H9 (cell line): ENCODE measurements at regions not wholly inside any gene's neighbourhood (a gene's known extent, or its start where the extent isn't known, plus 50 kb on each side); places are given as distances from the start of the nearest gene placed in this dataset.

Experiments
- DNase-seq: peaks from one replicate; pipeline ENCODE4 v3.0.0-alpha.2; 2017
- H2AFZ ChIP-seq: one replicate; pipeline ENCODE4 v1.6.1; 2013; ENCODE audit warnings: mild to moderate bottlenecking, low read length, control low read depth, moderate library complexity
- H2AK5ac ChIP-seq: 2 replicates; pipeline ENCODE4 v1.6.1; 2013; ENCODE audit warnings: low read length, control low read depth, mixed read lengths; ENCODE audit not compliant: insufficient read length
- H2BK120ac ChIP-seq: one replicate; pipeline ENCODE4 v1.6.1; 2013; ENCODE audit warnings: low read depth, mild to moderate bottlenecking, low read length, control low read depth, inconsistent platforms; ENCODE audit not compliant: poor library complexity, severe bottlenecking
- H2BK12ac ChIP-seq: 2 replicates; pipeline ENCODE4 v1.6.1; 2013; ENCODE audit warnings: low read length, control low read depth, mixed read lengths, low read depth; ENCODE audit not compliant: insufficient read length
- H2BK15ac ChIP-seq: 2 replicates; pipeline ENCODE4 v1.6.1; 2013; ENCODE audit warnings: low read depth, low read length, control low read depth
- H2BK20ac ChIP-seq: one replicate; pipeline ENCODE4 v1.6.1; 2013; ENCODE audit warnings: low read depth, mild to moderate bottlenecking, low read length, control low read depth, inconsistent platforms; ENCODE audit not compliant: poor library complexity, severe bottlenecking
- H2BK5ac ChIP-seq: 2 replicates; pipeline ENCODE4 v1.6.1; 2013; ENCODE audit warnings: low read length, control low read depth, mixed read lengths; ENCODE audit not compliant: insufficient read length
- H3K14ac ChIP-seq: 2 replicates; pipeline ENCODE4 v1.6.1; 2013; ENCODE audit warnings: low read length, control low read depth; ENCODE audit not compliant: insufficient read depth
- H3K18ac ChIP-seq: 2 replicates; pipeline ENCODE4 v1.6.1; 2013; ENCODE audit warnings: low read depth, mild to moderate bottlenecking, mixed read lengths, low read length, control low read depth; ENCODE audit not compliant: insufficient read length
- H3K23ac ChIP-seq: 2 replicates; pipeline ENCODE4 v1.6.1; 2013; ENCODE audit warnings: low read length, control low read depth, mixed read lengths, low read depth; ENCODE audit not compliant: insufficient read length
- H3K23me2 ChIP-seq: 2 replicates; pipeline ENCODE4 v1.6.1; 2013; ENCODE audit warnings: low read depth, mild to moderate bottlenecking, mixed read lengths, low read length, control low read depth; ENCODE audit not compliant: insufficient read length, poor library complexity, severe bottlenecking
- H3K27ac ChIP-seq: 2 replicates; pipeline ENCODE4 v1.5.1; 2013; ENCODE audit warnings: low read length, control low read depth, mixed read lengths, low read depth; ENCODE audit not compliant: insufficient read length
- H3K27me3 ChIP-seq: 2 replicates; pipeline ENCODE4 v1.6.1; 2013; ENCODE audit warnings: low read length, control low read depth, inconsistent platforms; ENCODE audit not compliant: insufficient read depth
- H3K4ac ChIP-seq: 2 replicates; pipeline ENCODE4 v1.6.1; 2013; ENCODE audit warnings: low read depth, mild to moderate bottlenecking, control low read depth, inconsistent platforms, low read length, moderate library complexity
- H3K4me1 ChIP-seq: 2 replicates; pipeline ENCODE4 v1.6.1; 2013; ENCODE audit warnings: low read length, control low read depth, inconsistent platforms; ENCODE audit not compliant: insufficient read depth
- H3K4me2 ChIP-seq: 2 replicates; pipeline ENCODE4 v1.6.1; 2013; ENCODE audit warnings: low read length, control low read depth, mixed read lengths; ENCODE audit not compliant: insufficient read length, insufficient read depth
- H3K56ac ChIP-seq: 2 replicates; pipeline ENCODE4 v1.6.1; 2013; ENCODE audit warnings: low read depth, mild to moderate bottlenecking, mixed read lengths, low read length, control low read depth; ENCODE audit not compliant: insufficient read length
- H3K79me1 ChIP-seq: 2 replicates; pipeline ENCODE4 v1.6.1; 2013; ENCODE audit warnings: low read depth, mild to moderate bottlenecking, moderate library complexity, low read length, control low read depth, inconsistent platforms; ENCODE audit not compliant: insufficient read depth, poor library complexity, severe bottlenecking
- H3K79me2 ChIP-seq: 2 replicates; pipeline ENCODE4 v1.6.1; 2013; ENCODE audit warnings: low read length, control low read depth, inconsistent platforms; ENCODE audit not compliant: insufficient read depth
- H3K9ac ChIP-seq: 2 replicates; pipeline ENCODE4 v1.6.1; 2013; ENCODE audit warnings: low read length, control low read depth, mixed read lengths; ENCODE audit not compliant: insufficient read length; ENCODE audit errors: extremely low read depth
- H3K9me3 ChIP-seq: one replicate; pipeline ENCODE4 v1.6.1; 2013; ENCODE audit warnings: low read depth, low read length, inconsistent platforms; ENCODE audit not compliant: control insufficient read depth
- H3T11ph ChIP-seq: one replicate; pipeline ENCODE4 v1.6.1; 2013; ENCODE audit warnings: mild to moderate bottlenecking, low read length, control low read depth, inconsistent platforms
- H4K20me1 ChIP-seq: one replicate; pipeline ENCODE4 v1.6.1; 2013; ENCODE audit not compliant: control insufficient read depth, insufficient read length, insufficient read depth
- H4K5ac ChIP-seq: 2 replicates; pipeline ENCODE4 v1.6.1; 2013; ENCODE audit warnings: low read depth, mild to moderate bottlenecking, mixed read lengths, low read length, control low read depth; ENCODE audit not compliant: insufficient read length
- H4K8ac ChIP-seq: replicated peaks from 2 replicates; pipeline ENCODE4 v1.6.1; 2013; ENCODE audit warnings: low read length, control low read depth, mixed read lengths, low read depth; ENCODE audit not compliant: insufficient read length
- H4K91ac ChIP-seq: 2 replicates; pipeline ENCODE4 v1.6.1; 2013; ENCODE audit warnings: low read depth, mild to moderate bottlenecking, moderate library complexity, mixed read lengths, low read length, control low read depth; ENCODE audit not compliant: insufficient read length
- H3K27ac Mint-ChIP-seq, 3 experiments: 2 replicates in 2 of 3; 3 replicates in 1 of 3; pipeline ENCODE4 v1.8.0; 2020 to 2021; ENCODE audit warnings: mixed read lengths in 3 of 3, mild to moderate bottlenecking in 1 of 3, moderate library complexity in 1 of 3
- H3K27me3 Mint-ChIP-seq: 2 replicates; pipeline ENCODE4 v1.8.0; 2021; ENCODE audit warnings: low read depth, mild to moderate bottlenecking, moderate library complexity, mixed read lengths
- H3K36me3 Mint-ChIP-seq, 3 experiments: 2 replicates in 2 of 3; 3 replicates in 1 of 3; pipeline ENCODE4 v1.8.0; 2020 to 2021; ENCODE audit warnings: low read depth in 3 of 3, mixed read lengths in 3 of 3; ENCODE audit not compliant: insufficient read depth in 1 of 3
- H3K4me1 Mint-ChIP-seq, 2 experiments: 2 replicates each; pipeline ENCODE4 v1.8.0; 2020; ENCODE audit warnings: mixed read lengths in 2 of 2
- H3K4me3 Mint-ChIP-seq, 2 experiments: 2 replicates in 1 of 2; 3 replicates in 1 of 2; pipeline ENCODE4 v1.8.0; 2020 to 2021; ENCODE audit warnings: mild to moderate bottlenecking in 2 of 2, mixed read lengths in 2 of 2, moderate library complexity in 1 of 2
- H3K9me3 Mint-ChIP-seq, 2 experiments: 2 replicates in 1 of 2; 3 replicates in 1 of 2; pipeline ENCODE4 v1.8.0; 2020; ENCODE audit warnings: mild to moderate bottlenecking in 2 of 2, mixed read lengths in 2 of 2, moderate library complexity in 1 of 2
- CTCF ChIP-seq: fragments of 200-600 bp; sonication (generic); conservative IDR thresholded peaks from 3 replicates; pipeline ENCODE4 v1.8.0; 2021; ENCODE audit warnings: antibody characterized with exemption, mild to moderate bottlenecking
- WGBS: extraction: QIAGEN DNeasy Blood & Tissue Kit; methylation state at CpG from one replicate; pipeline ENCODE4 v1.1.7; 2013; ENCODE audit warnings: missing lambda C conversion rate, low lambda C conversion rate, mixed read lengths; ENCODE audit not compliant: insufficient read length; ENCODE audit errors: extremely low coverage; 5-methylcytosine and 5-hydroxymethylcytosine counted together

GRCh38 chr12:118781692-118782091, 199.6 kb upstream of the SRRM4 start:
- Histone ChIP-seq H3K79me1 (no peaks in the 10 kb centered on the region), H4K20me1 (no peaks in the 10 kb centered on the region), H3K9me3 (no peaks in the 10 kb centered on the region), H3K23me2 (no peaks in the 10 kb centered on the region), H3T11ph (no peak overlapping the region), H2AK5ac (no peak overlapping the region), H2AFZ (no peak overlapping the region), H2BK5ac (no peak overlapping the region), H3K4me2 (no peak overlapping the region), H3K23ac (no peak overlapping the region), H3K9ac (no peak overlapping the region), H3K14ac (no peak overlapping the region), H3K27ac (no peak overlapping the region), H3K4me1 (peaks cover 4% of the 10 kb centered on the region; the same call in 1 of the 2 replicates), H3K18ac (no peak overlapping the region), H2BK120ac (no peak overlapping the region), H4K91ac (no peak overlapping the region), H3K79me2 (no peaks in the 10 kb centered on the region), H4K5ac (no peak overlapping the region), H2BK15ac (no peak overlapping the region), H4K8ac (no peak overlapping the region), H3K4ac (no peak overlapping the region), H2BK20ac (no peak overlapping the region), H3K56ac (no peak overlapping the region), H3K27me3 (no peaks in the 10 kb centered on the region), H2BK12ac (no peak overlapping the region)
- H3K27me3 Mint-ChIP-seq: peaks cover 18% of the 10 kb centered on the region
- H3K9me3 Mint-ChIP-seq: no peaks in the 10 kb centered on the region
- DNase-seq: no peak
- no peak for TF ChIP-seq CTCF
- WGBS: no CpG with 5 or more reads among the region's 3 CpGs
- H3K4me1 Mint-ChIP-seq: peaks cover 19 to 22% of the 10 kb centered on the region in 2 experiments
- H3K4me3 Mint-ChIP-seq: no peak overlapping the region
- H3K36me3 Mint-ChIP-seq: no peaks in the 10 kb centered on the region
- no peak overlapping the region for H3K27ac Mint-ChIP-seq
